NOMO-1 (cell line): ENCODE measurements at regions not wholly inside any gene's neighbourhood (a gene's known extent, or its start where the extent isn't known, plus 50 kb on each side); places are given as distances from the start of the nearest gene placed in this dataset.
"Not testable (repeated sequence)": the region's sequence is repeated elsewhere in the genome, so short reads cannot be mapped to it uniquely, and the experiment has no call there.

Experiments used
- DNase-seq, 2 experiments: peaks; one replicate each; lab custom pipeline; 2025; ENCODE audit not compliant: unreplicated experiment in 2 of 2; lab: John Stamatoyannopoulos, UW

- no peak for DNase-seq
Observed at GRCh38 chr5:122591828-122592227, 183.1 kb upstream of the SNX2 start.

GRCh38 chr5:122599000-122599399 is 175.9 kb upstream of the SNX2 start:
- DNase-seq: no peak

- DNase-seq: no peak
Observed at GRCh38 chr5:122600924-122601323, 174.0 kb upstream of the SNX2 start.

GRCh38 chr5:122602700-122603099 is 172.2 kb upstream of the SNX2 start:
- DNase-seq: no peak

GRCh38 chr5:122605236-122605635 is 169.6 kb upstream of the SNX2 start:
- no peak for DNase-seq

GRCh38 chr5:122607818-122608217 is 167.1 kb upstream of the SNX2 start:
- DNase-seq: no peak

GRCh38 chr5:122608222-122608621 is 166.7 kb upstream of the SNX2 start:
- DNase-seq: no peak

GRCh38 chr5:122611406-122611805 is 163.5 kb upstream of the SNX2 start:
- DNase-seq: no peak

GRCh38 chr5:122612901-122613300 is 162.0 kb upstream of the SNX2 start:
- no peak for DNase-seq

- DNase-seq: no peak
Observed at GRCh38 chr5:122615146-122615545, 159.7 kb upstream of the SNX2 start.

- DNase-seq: no peak
Observed at GRCh38 chr5:122615832-122616231, 159.0 kb upstream of the SNX2 start.

GRCh38 chr5:122618046-122618445 is 156.8 kb upstream of the SNX2 start:
- not testable (repeated sequence) for DNase-seq

GRCh38 chr5:122620768-122621167 is 154.1 kb upstream of the SNX2 start:
- DNase-seq: not testable (repeated sequence)

- DNase-seq: not testable (repeated sequence)
Observed at GRCh38 chr5:122628714-122629113, 146.2 kb upstream of the SNX2 start.

- no peak for DNase-seq
Observed at GRCh38 chr5:122629121-122629677, 145.7 kb upstream of the SNX2 start.

- no peak for DNase-seq
Observed at GRCh38 chr5:122638581-122638980, 136.3 kb upstream of the SNX2 start.

- DNase-seq: no peak
Observed at GRCh38 chr5:122639033-122639432, 135.8 kb upstream of the SNX2 start.

GRCh38 chr5:122639864-122640263 is 135.0 kb upstream of the SNX2 start:
- DNase-seq: no peak

GRCh38 chr5:122649080-122649479 is 125.8 kb upstream of the SNX2 start:
- no peak for DNase-seq

GRCh38 chr5:122653087-122654017 is 121.5 kb upstream of the SNX2 start:
- DNase-seq: no peak

- DNase-seq: no peak
Observed at GRCh38 chr5:122656160-122656559, 118.7 kb upstream of the SNX2 start.

GRCh38 chr5:122656577-122656976 is 118.3 kb upstream of the SNX2 start:
- no peak for DNase-seq
